ENCODE measurements at regions not wholly inside any gene's neighbourhood (a gene's known extent, or its start where the extent isn't known, plus 50 kb on each side); places are given as distances from the start of the nearest gene placed in this dataset.

GRCh38 chr13:87198371-87198770 is 472.8 kb upstream of the SLITRK5 start:
- Histone ChIP-seq H3K27me3 (no peaks in the 10 kb centered on the region), H3K27ac (no peak overlapping the region), H3K36me3 (replicated peaks; ENCODE audit: insufficient read depth, low read depth) (no peaks in the 10 kb centered on the region), H3K4me2 (no peak overlapping the region), H3K79me2 (no peaks in the 10 kb centered on the region), H3K4me3 (no peak overlapping the region), H4K20me1 (ENCODE audit: insufficient read depth, poor library complexity, severe bottlenecking) (no peaks in the 10 kb centered on the region), H3K9me3 (ENCODE audit: low read depth) (no peaks in the 10 kb centered on the region), H3K9me2 (replicated peaks; ENCODE audit: insufficient read depth) (no peaks in the 10 kb centered on the region), H3K4me1 (ENCODE audit: insufficient read depth) (no peaks in the 10 kb centered on the region), H2AFZ (no peak overlapping the region)
- DNase-seq (ENCODE audit: low spot score): no peak
- WGBS (ENCODE audit: low lambda C conversion rate, missing lambda C conversion rate): 69% methylated on average over 3 of the region's 3 CpGs
- TF ChIP-seq EZH2 (IDR thresholded peaks at IDR 0.05; ENCODE audit: borderline replicate concordance) (no peak), EZH2phosphoT487 (IDR thresholded peaks at IDR 0.05; ENCODE audit: low read depth, severe bottlenecking, unreplicated experiment) (no peak)

GRCh38 chr13:87206708-87207107 is 464.5 kb upstream of the SLITRK5 start:
- no peaks in the 10 kb centered on the region for H3K9me3 ChIP-seq (ENCODE audit: low read depth)
- H3K4me2 ChIP-seq: no peak overlapping the region
- H3K4me3 ChIP-seq: no peak overlapping the region
- DNase-seq (ENCODE audit: low spot score): no peak
- H4K20me1 ChIP-seq (ENCODE audit: insufficient read depth, poor library complexity, severe bottlenecking): no peaks in the 10 kb centered on the region
- H3K9me2 ChIP-seq (replicated peaks; ENCODE audit: insufficient read depth): no peaks in the 10 kb centered on the region
- H2AFZ ChIP-seq: no peak overlapping the region
- WGBS (ENCODE audit: low lambda C conversion rate, missing lambda C conversion rate): 78% methylated on average over 6 of the region's 6 CpGs
- no peaks in the 10 kb centered on the region for H3K27me3 ChIP-seq
- no peaks in the 10 kb centered on the region for H3K36me3 ChIP-seq (replicated peaks; ENCODE audit: insufficient read depth, low read depth)
- H3K79me2 ChIP-seq: no peaks in the 10 kb centered on the region
- no peak for TF ChIP-seq CTCF (IDR thresholded peaks at IDR 0.05; ENCODE audit: poor library complexity)
- TF ChIP-seq EZH2 (IDR thresholded peaks at IDR 0.05; ENCODE audit: borderline replicate concordance): no peak
- TF ChIP-seq EZH2phosphoT487 (IDR thresholded peaks at IDR 0.05; ENCODE audit: low read depth, severe bottlenecking, unreplicated experiment): no peak
- H3K27ac ChIP-seq: no peak overlapping the region
- no peaks in the 10 kb centered on the region for H3K4me1 ChIP-seq (ENCODE audit: insufficient read depth)

GRCh38 chr13:87207280-87208003 is 463.7 kb upstream of the SLITRK5 start:
- no peak overlapping the region for H3K4me2 ChIP-seq
- no peak overlapping the region for H3K4me3 ChIP-seq
- WGBS (ENCODE audit: low lambda C conversion rate, missing lambda C conversion rate): 78% methylated on average over 4 of the region's 4 CpGs
- DNase-seq (ENCODE audit: low spot score): no peak
- H3K79me2 ChIP-seq: no peaks in the 10 kb centered on the region
- no peak for TF ChIP-seq EZH2phosphoT487 (IDR thresholded peaks at IDR 0.05; ENCODE audit: low read depth, severe bottlenecking, unreplicated experiment)
- no peak for TF ChIP-seq CTCF (IDR thresholded peaks at IDR 0.05; ENCODE audit: poor library complexity)
- TF ChIP-seq EZH2 (IDR thresholded peaks at IDR 0.05; ENCODE audit: borderline replicate concordance): no peak
- no peaks in the 10 kb centered on the region for H3K36me3 ChIP-seq (replicated peaks; ENCODE audit: insufficient read depth, low read depth)
- H3K27ac ChIP-seq: no peak overlapping the region
- H2AFZ ChIP-seq: no peak overlapping the region
- H3K9me2 ChIP-seq (replicated peaks; ENCODE audit: insufficient read depth): no peaks in the 10 kb centered on the region
- no peaks in the 10 kb centered on the region for H3K9me3 ChIP-seq (ENCODE audit: low read depth)
- H3K27me3 ChIP-seq: no peaks in the 10 kb centered on the region
- H4K20me1 ChIP-seq (ENCODE audit: insufficient read depth, poor library complexity, severe bottlenecking): no peaks in the 10 kb centered on the region
- no peaks in the 10 kb centered on the region for H3K4me1 ChIP-seq (ENCODE audit: insufficient read depth)

GRCh38 chr13:87208636-87209035 is 462.5 kb upstream of the SLITRK5 start:
- Histone ChIP-seq H3K27me3 (no peaks in the 10 kb centered on the region), H3K27ac (no peak overlapping the region), H3K9me3 (ENCODE audit: low read depth) (no peaks in the 10 kb centered on the region), H3K4me2 (no peak overlapping the region), H3K4me1 (ENCODE audit: insufficient read depth) (no peaks in the 10 kb centered on the region), H3K4me3 (no peak overlapping the region), H2AFZ (no peak overlapping the region), H3K36me3 (replicated peaks; ENCODE audit: insufficient read depth, low read depth) (no peaks in the 10 kb centered on the region), H4K20me1 (ENCODE audit: insufficient read depth, poor library complexity, severe bottlenecking) (no peaks in the 10 kb centered on the region), H3K79me2 (no peaks in the 10 kb centered on the region), H3K9me2 (replicated peaks; ENCODE audit: insufficient read depth) (no peaks in the 10 kb centered on the region)
- DNase-seq (ENCODE audit: low spot score): no peak
- 76% methylated on average over 2 of the region's 2 CpGs for WGBS (ENCODE audit: low lambda C conversion rate, missing lambda C conversion rate)
- TF ChIP-seq EZH2phosphoT487 (IDR thresholded peaks at IDR 0.05; ENCODE audit: low read depth, severe bottlenecking, unreplicated experiment) (no peak), EZH2 (IDR thresholded peaks at IDR 0.05; ENCODE audit: borderline replicate concordance) (no peak), CTCF (IDR thresholded peaks at IDR 0.05; ENCODE audit: poor library complexity) (no peak)

Data from hepatocyte (in vitro differentiated cells).